MM.1S (cell line): ENCODE measurements at regions not wholly inside any gene's neighbourhood (a gene's known extent, or its start where the extent isn't known, plus 50 kb on each side); places are given as distances from the start of the nearest gene placed in this dataset.

ENCODE experiments used
- DNase-seq: peaks from one replicate; pipeline ENCODE4 v3.0.0-alpha.2; 2015
- H2AFZ ChIP-seq: fragments of 300-600 bp; sonication (generic); 2 replicates; pipeline ENCODE4 v1.6.0; 2016; ENCODE audit warnings: antibody characterized with exemption, low read length
- H3F3A ChIP-seq: fragments of 300-600 bp; sonication (generic); 2 replicates; pipeline ENCODE4 v1.6.1; 2016; ENCODE audit warnings: mild to moderate bottlenecking, antibody characterized with exemption, low read length, moderate library complexity, mixed read lengths; ENCODE audit not compliant: insufficient read depth
- H3K27ac ChIP-seq: fragments of 300-600 bp; sonication (generic); 2 replicates; pipeline ENCODE4 v1.5.1; 2016; ENCODE audit warnings: mild to moderate bottlenecking, low read length
- H3K27me3 ChIP-seq: fragments of 300-600 bp; sonication (generic); replicated peaks from 2 replicates; pipeline ENCODE4 v1.6.0; 2016; ENCODE audit warnings: low read length; ENCODE audit not compliant: insufficient read depth
- H3K36me3 ChIP-seq: fragments of 300-600 bp; sonication (generic); replicated peaks from 2 replicates; pipeline ENCODE4 v1.6.1; 2016; ENCODE audit warnings: mild to moderate bottlenecking, low read length, mixed read lengths; ENCODE audit not compliant: insufficient read depth
- H3K4me1 ChIP-seq: fragments of 300-600 bp; sonication (generic); 2 replicates; pipeline ENCODE4 v1.6.1; 2016; ENCODE audit warnings: low read length, mixed read lengths
- H3K4me2 ChIP-seq: fragments of 300-600 bp; sonication (generic); 2 replicates; pipeline ENCODE4 v1.6.0; 2016; ENCODE audit warnings: low read depth, low read length
- H3K4me3 ChIP-seq: fragments of 300-600 bp; sonication (generic); 2 replicates; pipeline ENCODE4 v1.5.1; 2016; ENCODE audit warnings: low read length, mixed read lengths
- H3K79me2 ChIP-seq: fragments of 300-600 bp; sonication (generic); 2 replicates; pipeline ENCODE4 v1.6.1; 2016; ENCODE audit warnings: mixed run types, low read length, mixed read lengths
- H3K9ac ChIP-seq: fragments of 300-600 bp; sonication (generic); 2 replicates; pipeline ENCODE4 v1.6.1; 2016; ENCODE audit warnings: low read length, mixed read lengths
- H3K9me2 ChIP-seq: fragments of 300-600 bp; sonication (generic); replicated peaks from 2 replicates; pipeline ENCODE4 v1.6.1; 2016; ENCODE audit warnings: mild to moderate bottlenecking, low read length, mixed read lengths; ENCODE audit not compliant: insufficient read depth
- H3K9me3 ChIP-seq: fragments of 300-600 bp; sonication (generic); replicated peaks from 2 replicates; pipeline ENCODE4 v1.6.1; 2016; ENCODE audit warnings: mild to moderate bottlenecking, low read length, mixed read lengths; ENCODE audit not compliant: insufficient read depth
- H4K20me1 ChIP-seq: fragments of 300-600 bp; sonication (generic); 2 replicates; pipeline ENCODE4 v1.6.1; 2016; ENCODE audit warnings: mild to moderate bottlenecking, low read length, moderate library complexity, mixed read lengths; ENCODE audit not compliant: insufficient read depth
- EZH2 ChIP-seq: fragments of 300-600 bp; sonication (generic); optimal IDR thresholded peaks from 2 replicates; pipeline ENCODE3; 2017; ENCODE audit warnings: low read depth, mild to moderate bottlenecking, antibody characterized with exemption, low read length, mixed read lengths
- EZH2phosphoT487 ChIP-seq: fragments of 300-600 bp; sonication (generic); IDR thresholded peaks from 2 replicates; pipeline ENCODE4 v1.6.1; 2018; ENCODE audit warnings: antibody characterized with exemption, low read length
- TF ChIP-seq, protein P1 (sequence below): fragments of 300-600 bp; sonication (generic); IDR thresholded peaks from 2 replicates; pipeline ENCODE4 v1.5.1; 2016; ENCODE audit warnings: antibody characterized with exemption, low read length, mixed read lengths

DNA sequence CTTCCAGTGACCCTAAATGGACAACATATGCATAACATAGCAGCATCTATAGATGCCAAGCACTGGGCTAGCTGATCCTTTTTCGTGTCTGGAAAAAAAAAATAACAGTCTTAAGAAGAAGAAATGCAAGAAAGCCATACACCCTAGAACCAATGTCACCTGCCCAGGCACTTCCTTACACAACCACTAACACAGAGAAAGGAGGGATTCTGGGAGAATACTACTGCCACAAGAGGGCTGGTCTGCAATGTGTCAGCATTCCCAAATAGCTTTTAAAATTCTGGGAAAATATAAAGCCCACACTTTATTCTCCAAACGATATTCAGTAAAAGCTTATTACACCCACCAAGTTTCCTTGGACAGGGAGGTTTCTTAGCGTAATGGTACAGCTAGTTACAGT is 271.2 kb downstream of the TBL1XR1 start:
- H3K4me1 ChIP-seq: no peaks in the 10 kb centered on the region
- H3K4me3 ChIP-seq: no peak overlapping the region
- TF ChIP-seq, protein P1, sequence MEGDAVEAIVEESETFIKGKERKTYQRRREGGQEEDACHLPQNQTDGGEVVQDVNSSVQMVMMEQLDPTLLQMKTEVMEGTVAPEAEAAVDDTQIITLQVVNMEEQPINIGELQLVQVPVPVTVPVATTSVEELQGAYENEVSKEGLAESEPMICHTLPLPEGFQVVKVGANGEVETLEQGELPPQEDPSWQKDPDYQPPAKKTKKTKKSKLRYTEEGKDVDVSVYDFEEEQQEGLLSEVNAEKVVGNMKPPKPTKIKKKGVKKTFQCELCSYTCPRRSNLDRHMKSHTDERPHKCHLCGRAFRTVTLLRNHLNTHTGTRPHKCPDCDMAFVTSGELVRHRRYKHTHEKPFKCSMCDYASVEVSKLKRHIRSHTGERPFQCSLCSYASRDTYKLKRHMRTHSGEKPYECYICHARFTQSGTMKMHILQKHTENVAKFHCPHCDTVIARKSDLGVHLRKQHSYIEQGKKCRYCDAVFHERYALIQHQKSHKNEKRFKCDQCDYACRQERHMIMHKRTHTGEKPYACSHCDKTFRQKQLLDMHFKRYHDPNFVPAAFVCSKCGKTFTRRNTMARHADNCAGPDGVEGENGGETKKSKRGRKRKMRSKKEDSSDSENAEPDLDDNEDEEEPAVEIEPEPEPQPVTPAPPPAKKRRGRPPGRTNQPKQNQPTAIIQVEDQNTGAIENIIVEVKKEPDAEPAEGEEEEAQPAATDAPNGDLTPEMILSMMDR: no peak
- TF ChIP-seq EZH2phosphoT487: no peak
- no peak for TF ChIP-seq EZH2
- no peaks in the 10 kb centered on the region for H4K20me1 ChIP-seq
- H3K36me3 ChIP-seq: no peaks in the 10 kb centered on the region
- H3K9me2 ChIP-seq: no peaks in the 10 kb centered on the region
- no peaks in the 10 kb centered on the region for H3F3A ChIP-seq
- no peak overlapping the region for H3K4me2 ChIP-seq
- H3K9me3 ChIP-seq: no peaks in the 10 kb centered on the region; the same call in 1 of the 2 replicates
- no peak overlapping the region for H2AFZ ChIP-seq
- no peak overlapping the region for H3K9ac ChIP-seq
- no peak overlapping the region for H3K27ac ChIP-seq
- no peaks in the 10 kb centered on the region for H3K27me3 ChIP-seq
- no peak for DNase-seq
- H3K79me2 ChIP-seq: no peaks in the 10 kb centered on the region

- Histone ChIP-seq H3K27me3 (no peaks in the 10 kb centered on the region), H3K27ac (no peak overlapping the region), H3K4me2 (no peak overlapping the region), H3K9me3 (no peaks in the 10 kb centered on the region; the same call in 1 of the 2 replicates), H2AFZ (no peak overlapping the region), H3K9ac (no peak overlapping the region), H4K20me1 (no peaks in the 10 kb centered on the region), H3K9me2 (no peaks in the 10 kb centered on the region), H3K79me2 (no peaks in the 10 kb centered on the region), H3K4me1 (no peaks in the 10 kb centered on the region), H3F3A (no peaks in the 10 kb centered on the region), H3K4me3 (no peak overlapping the region), H3K36me3 (no peaks in the 10 kb centered on the region)
- no peak for DNase-seq
- TF ChIP-seq, protein P1: no peak
- TF ChIP-seq EZH2phosphoT487 (no peak), EZH2 (no peak)
These were observed 276.5 kb downstream of the TBL1XR1 start for GRCh38 chr3:176920766-176921160.

DNA sequence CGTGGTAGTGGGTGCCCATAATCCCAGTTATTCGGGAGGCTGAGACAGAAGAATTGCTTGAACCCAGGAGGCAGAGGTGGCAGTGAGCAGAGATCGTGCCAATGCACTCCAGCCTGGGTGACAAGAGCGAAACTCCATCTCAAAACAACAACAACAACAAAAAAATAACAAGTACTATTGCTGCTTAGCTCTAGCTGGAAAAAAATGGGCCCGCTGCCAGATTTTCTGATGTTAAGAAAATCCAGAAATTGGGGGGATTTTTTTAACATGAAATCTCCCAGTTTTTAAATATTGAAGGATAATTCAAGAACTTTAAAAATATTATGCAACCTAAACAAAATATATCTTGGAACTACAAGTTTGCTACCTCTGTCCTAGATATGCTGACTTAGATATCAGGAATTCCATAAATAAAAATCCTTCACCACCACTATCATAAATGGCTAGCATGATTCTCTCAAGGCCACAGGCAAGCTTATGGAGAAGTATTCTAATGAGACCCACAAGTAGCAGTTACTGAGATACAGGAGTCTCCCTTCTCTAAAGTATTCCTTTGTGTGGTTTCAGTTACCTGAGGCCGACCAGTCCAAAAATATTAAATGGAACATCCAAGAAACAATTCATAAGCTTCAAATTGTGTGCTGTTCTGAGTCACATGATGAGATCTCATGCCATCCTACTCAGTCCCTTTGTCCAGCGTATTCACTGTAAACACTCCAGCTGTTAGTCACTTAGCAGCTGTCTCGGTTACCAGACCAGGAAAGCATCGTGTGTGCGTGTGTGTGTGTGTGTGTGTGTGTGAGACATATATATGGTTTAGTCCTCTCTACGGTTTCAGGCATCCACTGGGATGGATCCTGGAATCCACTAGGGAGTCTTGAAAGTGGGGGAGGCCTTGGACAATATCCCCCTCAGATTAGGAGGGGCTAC is 277.2 kb downstream of the TBL1XR1 start:
- H3K9me2 ChIP-seq: no peaks in the 10 kb centered on the region

More for the DNA sequence above, 277.2 kb downstream of the TBL1XR1 start:
- Histone ChIP-seq H3K4me2 (no peak overlapping the region), H4K20me1 (no peaks in the 10 kb centered on the region), H3K79me2 (no peaks in the 10 kb centered on the region), H3K27me3 (no peaks in the 10 kb centered on the region), H3F3A (no peaks in the 10 kb centered on the region), H3K4me1 (no peaks in the 10 kb centered on the region), H3K9me3 (no peaks in the 10 kb centered on the region; the same call in 1 of the 2 replicates), H3K9ac (no peak overlapping the region), H3K4me3 (no peak overlapping the region), H3K27ac (no peak overlapping the region), H3K36me3 (no peaks in the 10 kb centered on the region), H2AFZ (no peak overlapping the region)
- TF ChIP-seq EZH2: no peak
- TF ChIP-seq, protein P1: no peak
- no peak for TF ChIP-seq EZH2phosphoT487
- no peak for DNase-seq
